Pancreas (tissue), 10 donors: ENCODE measurements at regions not wholly inside any gene's neighbourhood (a gene's known extent, or its start where the extent isn't known, plus 50 kb on each side); places are given as distances from the start of the nearest gene placed in this dataset.

ENCODE experiments used
- ATAC-seq, 4 donors: fragments of 200-7000 bp; cut with Tn5 transposase; one replicate each; pipeline versions ENCODE4 v1.8.0 to v1.9.1; 2020; ENCODE audit warnings: mild to moderate bottlenecking in 4 of 4, moderate library complexity in 4 of 4
- DNase-seq, 6 donors: peaks; one replicate each; pipeline ENCODE4 v3.0.0-alpha.2; 2020
- FAIRE-seq: peaks from 2 replicates; lab custom pipeline; 2012; peaks lifted over from hg19 to GRCh38; lab: Jason Lieb, UNC
- H3K27ac ChIP-seq, 4 donors: fragments of 200-600 bp; sonication (generic); 1 replicate in 3 of 4; 2 replicates in 1 of 4; pipeline versions ENCODE4 v1.5.0 to v1.8.0; 2020
- H3K27me3 ChIP-seq, 4 donors: fragments of 200-600 bp; one replicate each; pipeline ENCODE4 v1.8.0; 2021
- H3K36me3 ChIP-seq, 3 donors: fragments of 200-600 bp; sonication (generic) in 1 of 3; one replicate each; pipeline versions ENCODE4 v1.5.0 to v1.8.0; 2020 to 2021
- H3K4me1 ChIP-seq, 3 donors: fragments of 200-600 bp; one replicate each; pipeline ENCODE4 v1.8.0; 2021
- H3K4me3 ChIP-seq, 4 donors: fragments of 200-600 bp; sonication (generic) in 2 of 4; one replicate each; pipeline versions ENCODE4 v1.5.0 to v1.8.0; 2020 to 2021
- H3K9me3 ChIP-seq, 4 donors: fragments of 200-600 bp; one replicate each; pipeline ENCODE4 v1.8.0; 2021
- WGBS, 2 donors: extraction: QIAGEN DNeasy Blood & Tissue Kit; methylation state at CpG; one replicate each; pipeline ENCODE4 v1.1.7; 2013; 5-methylcytosine and 5-hydroxymethylcytosine counted together
- intact Hi-C, 3 donors: fragments of 100-400 bp; cut with DNase I; formaldehyde crosslinking; loops; one replicate each; pipeline versions ENCODE4 v1.11.1 to v1.14.2; 2022
- TF ChIP-seq, protein P1 (sequence below), 4 donors: fragments of 200-600 bp; sonication (generic) in 3 of 4; IDR thresholded peaks; one replicate each; pipeline versions ENCODE4 v1.5.0 to v1.8.0; 2021; ENCODE audit warnings: antibody characterized with exemption in 4 of 4
- donor health status: healthy with polysubstance abuse.
- donor health status: DM: no; HTN: no; CAD: no; lungs with moderate emphysema.
- donor health status: DM: no; HTN: no; CAD: no.
- donor health status: control.
- donor health status: control.
- donor health status: Bipolar disorder and iron deficiency.
- donor health status: DM: yes; HTN: yes; CAD: no.
- donor health status: DM: no; HTN: no; CAD: no.
- donor health status: DM: no; HTN: no; CAD: no.
- donor health status: DM: yes; HTN: yes; CAD: no.

DNA sequence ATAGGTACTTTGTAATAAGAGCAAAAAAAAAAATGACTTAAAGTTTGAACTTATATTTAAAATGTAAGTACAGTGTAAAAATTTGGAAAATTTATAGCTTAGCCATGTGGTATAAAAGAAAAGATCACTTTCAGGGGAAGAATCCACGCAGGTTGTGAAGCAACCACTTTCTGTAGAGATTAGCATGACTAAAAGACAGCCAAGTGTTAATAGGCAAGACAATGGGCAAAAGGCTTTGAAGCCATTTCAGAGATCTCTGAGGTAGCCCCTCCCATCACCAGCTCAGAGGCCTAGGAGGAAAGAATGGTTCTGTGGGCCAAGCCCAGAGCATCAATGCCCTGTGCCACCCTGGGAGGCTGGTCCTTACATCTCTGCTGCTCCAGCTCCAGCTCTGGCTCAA is 346.3 kb upstream of the CHD1 start:
- DNase-seq (no peak), FAIRE-seq (no peak), ATAC-seq (no peak)
- no peaks in the 10 kb centered on the region for H3K9me3 ChIP-seq
- 90% methylated on average over 1 of the region's 1 CpG for WGBS, 2 donors
- H3K4me3 ChIP-seq = no peak overlapping the region
- TF ChIP-seq, protein P1, sequence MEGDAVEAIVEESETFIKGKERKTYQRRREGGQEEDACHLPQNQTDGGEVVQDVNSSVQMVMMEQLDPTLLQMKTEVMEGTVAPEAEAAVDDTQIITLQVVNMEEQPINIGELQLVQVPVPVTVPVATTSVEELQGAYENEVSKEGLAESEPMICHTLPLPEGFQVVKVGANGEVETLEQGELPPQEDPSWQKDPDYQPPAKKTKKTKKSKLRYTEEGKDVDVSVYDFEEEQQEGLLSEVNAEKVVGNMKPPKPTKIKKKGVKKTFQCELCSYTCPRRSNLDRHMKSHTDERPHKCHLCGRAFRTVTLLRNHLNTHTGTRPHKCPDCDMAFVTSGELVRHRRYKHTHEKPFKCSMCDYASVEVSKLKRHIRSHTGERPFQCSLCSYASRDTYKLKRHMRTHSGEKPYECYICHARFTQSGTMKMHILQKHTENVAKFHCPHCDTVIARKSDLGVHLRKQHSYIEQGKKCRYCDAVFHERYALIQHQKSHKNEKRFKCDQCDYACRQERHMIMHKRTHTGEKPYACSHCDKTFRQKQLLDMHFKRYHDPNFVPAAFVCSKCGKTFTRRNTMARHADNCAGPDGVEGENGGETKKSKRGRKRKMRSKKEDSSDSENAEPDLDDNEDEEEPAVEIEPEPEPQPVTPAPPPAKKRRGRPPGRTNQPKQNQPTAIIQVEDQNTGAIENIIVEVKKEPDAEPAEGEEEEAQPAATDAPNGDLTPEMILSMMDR (IDR thresholded peaks at IDR 0.05) = no peak
- no peaks in the 10 kb centered on the region for H3K27me3 ChIP-seq
- no peaks in the 10 kb centered on the region for H3K4me1 ChIP-seq
- intact Hi-C loops = no loop called here
- H3K27ac ChIP-seq = no peak overlapping the region
- no peaks in the 10 kb centered on the region for H3K36me3 ChIP-seq

GRCh38 chr5:99272576-99272975 is 343.8 kb upstream of the CHD1 start:
- Histone ChIP-seq H3K27me3 (no peaks in the 10 kb centered on the region), H3K4me3 (no peak overlapping the region), H3K9me3 (no peaks in the 10 kb centered on the region), H3K27ac (no peak overlapping the region), H3K4me1 (no peaks in the 10 kb centered on the region), H3K36me3 (no peaks in the 10 kb centered on the region)
- intact Hi-C loops = no loop called here
- FAIRE-seq (no peak), DNase-seq (no peak), ATAC-seq (no peak)
- 50 to 66% methylated on average over 2 of the region's 2 CpGs for WGBS, 2 donors
- TF ChIP-seq, protein P1 (IDR thresholded peaks at IDR 0.05) = no peak

GRCh38 chr5:99258819-99259218 is 330.0 kb upstream of the CHD1 start:
- FAIRE-seq = no peak
- intact Hi-C loops = no loop called here
- Histone ChIP-seq H3K27ac (no peak overlapping the region), H3K4me3 (no peak overlapping the region), H3K27me3 (no peaks in the 10 kb centered on the region), H3K4me1 (no peaks in the 10 kb centered on the region), H3K9me3 (no peaks in the 10 kb centered on the region), H3K36me3 (no peaks in the 10 kb centered on the region)
- ATAC-seq = no peak
- TF ChIP-seq, protein P1 (IDR thresholded peaks at IDR 0.05) = no peak
- no peak for DNase-seq
- WGBS, 2 donors = 45 to 61% methylated on average over 2 of the region's 2 CpGs

DNA sequence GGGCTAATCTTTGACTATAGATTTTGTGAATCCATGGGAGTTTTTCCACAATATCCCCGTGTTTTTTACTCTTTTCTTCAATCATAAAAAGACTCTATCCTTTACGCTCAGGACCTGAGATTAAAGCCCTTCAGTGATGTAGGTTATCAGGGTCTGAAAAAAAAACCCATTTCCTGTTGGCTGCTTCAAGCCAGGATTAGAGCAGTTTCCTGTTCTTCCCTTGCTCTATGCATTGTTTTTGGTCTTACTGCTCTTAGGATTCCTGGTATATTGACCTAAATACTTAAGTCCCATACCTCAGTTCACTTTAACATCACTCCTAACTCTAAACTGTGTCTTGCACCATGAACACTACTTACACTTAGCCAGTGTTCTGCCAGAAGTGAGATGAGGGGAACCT is 319.3 kb upstream of the CHD1 start:
- no peak for FAIRE-seq
- no peak for DNase-seq
- H3K27me3 ChIP-seq = no peaks in the 10 kb centered on the region
- H3K36me3 ChIP-seq = no peaks in the 10 kb centered on the region
- intact Hi-C loops = no loop called here
- TF ChIP-seq, protein P1 (IDR thresholded peaks at IDR 0.05) = no peak
- no peak overlapping the region for H3K27ac ChIP-seq
- H3K4me3 ChIP-seq = no peak overlapping the region
- WGBS, 2 donors = 59 to 66% methylated on average over 2 of the region's 2 CpGs
- no peaks in the 10 kb centered on the region for H3K9me3 ChIP-seq
- H3K4me1 ChIP-seq = no peaks in the 10 kb centered on the region
- no peak for ATAC-seq

DNA sequence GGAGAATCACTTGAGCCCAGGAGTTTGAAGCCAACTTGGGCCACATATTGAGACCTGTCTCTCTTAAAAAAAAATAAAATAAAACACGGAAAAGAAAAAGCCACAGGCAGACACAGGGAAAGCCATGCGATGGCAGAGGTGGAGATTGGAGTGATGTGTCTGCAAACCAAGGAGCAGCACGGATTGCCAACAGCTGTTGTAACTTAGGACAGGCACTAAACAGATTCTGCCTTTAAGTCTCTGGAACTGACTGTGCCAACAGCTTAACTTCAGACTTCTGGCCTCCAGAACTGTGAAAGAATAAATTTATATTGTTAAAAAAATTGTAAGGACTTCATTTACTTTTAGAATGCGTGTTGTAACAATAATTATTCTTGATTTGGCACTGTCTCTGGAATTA is 318.5 kb upstream of the CHD1 start:
- no peaks in the 10 kb centered on the region for H3K36me3 ChIP-seq
- H3K4me1 ChIP-seq = no peaks in the 10 kb centered on the region
- H3K27me3 ChIP-seq = no peaks in the 10 kb centered on the region
- FAIRE-seq (no peak), ATAC-seq (no peak), DNase-seq (no peak)
- TF ChIP-seq, protein P1 (IDR thresholded peaks at IDR 0.05) = no peak
- no peak overlapping the region for H3K4me3 ChIP-seq
- intact Hi-C loops = no loop called here
- H3K27ac ChIP-seq = no peak overlapping the region
- WGBS, 2 donors = 72 to 82% methylated on average over 4 of the region's 4 CpGs
- H3K9me3 ChIP-seq = no peaks in the 10 kb centered on the region
